Kidney epithelial cell (primary cell): ENCODE measurements at regions not wholly inside any gene's neighbourhood (a gene's known extent, or its start where the extent isn't known, plus 50 kb on each side); places are given as distances from the start of the nearest gene placed in this dataset.

Experiments used
- DNase-seq: peaks from one replicate; pipeline ENCODE4 v3.0.0-alpha.2; 2010; ENCODE audit warnings: low read depth
- H3K27me3 ChIP-seq: 2 replicates; pipeline ENCODE4 v1.6.0; 2011; ENCODE audit warnings: low read length; ENCODE audit not compliant: control insufficient read depth, insufficient read depth
- H3K36me3 ChIP-seq: 2 replicates; pipeline ENCODE4 v1.5.1; 2011; ENCODE audit warnings: low read length; ENCODE audit not compliant: control insufficient read depth, insufficient read depth
- H3K4me3 ChIP-seq: 2 replicates; pipeline ENCODE4 v1.5.1; 2011; ENCODE audit warnings: low read depth, mild to moderate bottlenecking, control low read depth, low read length
- TF ChIP-seq, protein P1 (sequence below): IDR thresholded peaks from 2 replicates; pipeline ENCODE4 v1.5.1; 2011; ENCODE audit warnings: mild to moderate bottlenecking, moderate library complexity, low read length, control low read depth, inconsistent platforms; ENCODE audit not compliant: insufficient read depth, poor library complexity, severe bottlenecking

DNA sequence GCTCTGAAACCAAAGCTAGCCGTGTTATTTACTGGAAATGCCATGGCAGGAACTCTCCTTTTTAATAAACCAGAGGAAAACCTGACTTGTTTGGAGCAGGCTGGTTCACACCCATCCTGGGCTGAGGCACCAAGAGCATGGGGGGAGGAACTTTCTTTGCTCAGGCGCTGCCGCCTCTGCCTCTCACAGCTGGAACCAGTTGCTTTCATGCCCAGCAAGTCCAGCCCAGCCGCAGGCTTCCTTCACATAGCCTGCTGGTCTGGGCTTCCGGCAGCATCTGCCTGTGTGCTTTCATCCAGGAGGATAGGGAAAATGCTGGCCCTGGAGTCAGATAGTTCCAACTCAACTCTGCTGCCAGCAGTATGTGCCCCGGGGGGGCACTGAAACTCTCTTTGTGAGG lies 88.1 kb upstream of the ASIC2 start:
- Histone ChIP-seq H3K27me3 (no peaks in the 10 kb centered on the region), H3K4me3 (no peak overlapping the region), H3K36me3 (no peaks in the 10 kb centered on the region)
- TF ChIP-seq, protein P1, sequence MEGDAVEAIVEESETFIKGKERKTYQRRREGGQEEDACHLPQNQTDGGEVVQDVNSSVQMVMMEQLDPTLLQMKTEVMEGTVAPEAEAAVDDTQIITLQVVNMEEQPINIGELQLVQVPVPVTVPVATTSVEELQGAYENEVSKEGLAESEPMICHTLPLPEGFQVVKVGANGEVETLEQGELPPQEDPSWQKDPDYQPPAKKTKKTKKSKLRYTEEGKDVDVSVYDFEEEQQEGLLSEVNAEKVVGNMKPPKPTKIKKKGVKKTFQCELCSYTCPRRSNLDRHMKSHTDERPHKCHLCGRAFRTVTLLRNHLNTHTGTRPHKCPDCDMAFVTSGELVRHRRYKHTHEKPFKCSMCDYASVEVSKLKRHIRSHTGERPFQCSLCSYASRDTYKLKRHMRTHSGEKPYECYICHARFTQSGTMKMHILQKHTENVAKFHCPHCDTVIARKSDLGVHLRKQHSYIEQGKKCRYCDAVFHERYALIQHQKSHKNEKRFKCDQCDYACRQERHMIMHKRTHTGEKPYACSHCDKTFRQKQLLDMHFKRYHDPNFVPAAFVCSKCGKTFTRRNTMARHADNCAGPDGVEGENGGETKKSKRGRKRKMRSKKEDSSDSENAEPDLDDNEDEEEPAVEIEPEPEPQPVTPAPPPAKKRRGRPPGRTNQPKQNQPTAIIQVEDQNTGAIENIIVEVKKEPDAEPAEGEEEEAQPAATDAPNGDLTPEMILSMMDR = no peak
- no peak for DNase-seq

DNA sequence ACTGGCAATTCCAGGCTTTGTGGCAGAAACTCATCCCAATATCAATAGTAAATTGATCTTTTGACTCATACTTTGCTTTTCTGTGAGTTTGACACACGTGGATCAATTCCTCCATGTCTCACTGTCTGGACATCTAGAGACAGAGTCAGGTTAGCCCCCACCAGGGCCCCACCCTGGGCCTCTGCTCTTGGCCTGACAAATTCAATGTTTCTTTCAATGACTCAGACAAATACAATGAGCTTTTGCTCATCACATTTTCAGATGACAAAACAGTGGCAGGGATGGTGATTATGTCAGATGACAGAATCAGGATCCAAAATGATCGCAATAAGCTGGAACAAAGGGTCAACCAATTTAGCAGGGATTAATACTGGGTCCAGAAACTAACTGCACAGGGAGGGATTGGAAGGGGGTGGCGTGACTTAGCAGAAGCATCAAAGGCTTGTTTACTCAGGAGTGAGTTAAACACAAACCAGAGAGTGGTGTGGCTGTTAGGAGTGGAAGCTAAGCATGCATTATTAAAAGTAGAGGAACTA lies 90.5 kb upstream of the ASIC2 start:
- Histone ChIP-seq H3K27me3 (no peaks in the 10 kb centered on the region), H3K4me3 (no peak overlapping the region), H3K36me3 (no peaks in the 10 kb centered on the region)
- DNase-seq = no peak
- TF ChIP-seq, protein P1 = no peak

DNA sequence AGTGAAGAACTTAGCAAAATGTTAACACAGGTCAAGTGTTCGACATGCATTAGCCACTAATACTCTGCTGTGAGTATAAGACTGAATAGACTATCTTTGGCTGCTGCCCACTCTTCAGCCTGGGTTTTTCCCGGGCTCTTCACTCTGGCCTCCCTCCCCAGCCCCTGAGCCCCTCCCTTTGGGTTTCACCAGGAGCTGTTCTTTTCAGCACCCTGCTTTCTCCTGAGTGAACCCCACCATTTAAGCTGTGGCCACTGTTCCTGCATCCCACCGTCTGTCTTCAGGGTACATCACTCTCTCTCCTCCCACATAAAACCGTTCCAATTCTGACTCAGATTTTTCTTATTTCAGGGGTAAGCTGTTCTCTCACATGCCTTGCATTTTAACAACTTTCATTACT lies 92.0 kb upstream of the ASIC2 start:
- Histone ChIP-seq H3K36me3 (no peaks in the 10 kb centered on the region), H3K27me3 (no peaks in the 10 kb centered on the region), H3K4me3 (no peak overlapping the region)
- no peak for DNase-seq
- TF ChIP-seq, protein P1 = no peak

DNA sequence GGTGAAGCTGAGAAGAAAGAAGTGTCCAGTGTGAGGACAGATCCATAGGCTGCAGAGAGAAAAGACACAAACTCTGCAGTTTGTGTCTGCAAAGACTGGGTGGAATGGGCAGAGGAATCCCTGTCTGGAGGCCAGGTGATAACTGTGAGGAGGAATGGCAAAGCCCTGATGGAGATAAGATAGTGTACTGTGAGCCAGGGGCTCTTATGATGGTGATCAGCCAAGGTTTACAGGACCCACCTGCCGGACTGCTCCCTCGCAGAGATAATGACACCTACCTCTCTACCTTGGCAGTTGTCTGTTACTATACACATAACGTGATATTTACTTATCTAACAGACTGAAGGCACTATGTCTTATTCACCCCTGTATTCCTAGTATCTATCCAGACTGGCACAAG lies 92.6 kb upstream of the ASIC2 start:
- H3K27me3 ChIP-seq = no peaks in the 10 kb centered on the region
- DNase-seq = no peak
- H3K4me3 ChIP-seq = no peak overlapping the region
- TF ChIP-seq, protein P1 = no peak
- H3K36me3 ChIP-seq = no peaks in the 10 kb centered on the region

DNA sequence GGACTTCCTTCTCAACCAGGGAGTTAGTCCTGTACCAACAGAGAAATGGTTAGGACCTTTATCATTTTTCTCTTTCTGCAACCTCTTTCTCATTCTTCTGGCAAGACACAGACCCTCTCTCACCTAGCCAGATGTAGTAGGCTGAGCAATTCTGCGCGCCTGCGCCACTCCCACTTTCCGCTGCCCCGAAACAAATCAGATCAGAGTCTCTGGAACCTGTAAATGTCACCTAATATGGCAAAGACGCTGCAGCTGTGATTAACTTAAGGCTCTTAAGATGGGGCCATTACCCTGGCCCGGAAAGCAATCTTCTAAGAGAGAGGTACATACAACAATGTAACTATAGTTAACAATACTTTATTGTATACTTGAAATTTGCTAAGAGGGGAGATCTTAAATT lies 94.3 kb upstream of the ASIC2 start:
- no peak for DNase-seq
- H3K27me3 ChIP-seq = no peaks in the 10 kb centered on the region

More for the DNA sequence above, 94.3 kb upstream of the ASIC2 start:
- Histone ChIP-seq H3K4me3 (no peak overlapping the region), H3K36me3 (no peaks in the 10 kb centered on the region)
- TF ChIP-seq, protein P1 = no peak
